Mucosa of gallbladder (tissue), 1 donor: ENCODE measurements at regions not wholly inside any gene's neighbourhood (a gene's known extent, or its start where the extent isn't known, plus 50 kb on each side); places are given as distances from the start of the nearest gene placed in this dataset.
"Not testable (repeated sequence)": the region's sequence is repeated elsewhere in the genome, so short reads cannot be mapped to it uniquely, and the experiment has no call there.

Experiments
- DNase-seq: peaks from one replicate; pipeline ENCODE4 v3.0.0-alpha.2; 2020; ENCODE audit warnings: low spot score
- donor health status: DM: no; HTN: no; CAD: no.

DNA sequence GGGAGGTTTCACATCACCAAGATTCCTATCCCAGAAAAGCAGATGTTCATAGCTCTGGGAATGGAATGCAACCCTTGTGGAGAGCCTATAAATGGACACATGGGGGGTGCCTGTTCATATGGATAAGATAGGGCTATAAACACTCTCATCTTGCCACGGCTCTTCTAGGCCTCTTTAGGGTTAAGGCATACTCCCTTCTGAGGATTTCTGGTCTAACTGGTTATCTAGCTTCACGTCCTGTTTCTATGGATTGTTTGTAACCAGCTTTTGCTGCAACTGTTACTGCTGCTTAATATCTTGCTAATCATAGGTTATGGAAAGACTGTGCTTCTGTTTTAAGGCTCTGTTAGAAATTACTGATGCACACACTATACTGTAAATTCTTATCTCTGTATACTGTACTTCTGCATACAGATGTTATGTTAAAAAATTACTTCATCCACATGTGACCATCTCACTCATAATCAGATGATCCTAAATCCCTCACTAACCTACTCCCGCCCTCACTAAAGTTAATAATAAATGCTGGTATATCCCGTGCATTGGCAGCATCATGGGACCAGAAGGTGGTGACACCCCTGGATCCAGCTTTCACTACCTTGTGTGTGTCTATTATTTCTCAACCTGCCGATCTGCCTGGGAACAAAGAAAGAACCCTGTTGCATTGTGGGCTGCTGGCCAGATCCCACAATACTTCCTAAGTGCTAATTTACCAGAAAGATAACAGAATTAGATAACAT is 68.7 kb downstream of the PRKAB2 start:
- DNase-seq, result not testable (repeated sequence)

- DNase-seq, result no peak
These were observed 73.1 kb downstream of the PRKAB2 start for GRCh38 chr1:147099192-147099591.

DNA sequence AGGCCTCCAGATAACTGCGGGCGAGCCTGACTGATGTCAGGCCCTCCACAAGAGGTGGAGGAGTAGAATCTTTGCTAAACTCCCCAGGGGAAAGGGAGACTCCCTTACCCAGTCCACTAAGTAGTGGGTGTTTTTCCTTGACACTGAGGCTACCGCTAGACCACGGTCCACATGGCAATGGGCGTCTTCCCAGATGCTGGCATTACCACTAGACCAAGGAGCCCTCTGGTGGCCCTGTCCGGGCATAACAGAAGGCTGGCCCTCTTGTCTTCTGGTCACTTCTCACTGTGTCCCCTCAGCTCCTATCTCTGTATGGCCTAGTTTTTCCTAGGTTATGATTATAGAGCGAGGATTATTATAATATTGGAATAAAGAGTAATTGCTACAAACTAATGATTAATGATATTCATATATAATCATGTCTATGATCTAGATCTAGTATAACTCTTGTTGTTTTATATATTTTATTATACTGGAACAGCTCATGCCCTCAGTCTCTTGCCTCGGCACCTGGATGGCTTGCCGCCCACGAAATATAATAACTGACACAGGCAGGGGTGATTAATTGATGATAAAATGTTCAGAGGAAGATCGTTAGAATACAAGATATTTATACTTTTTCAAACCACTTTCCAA is 73.8 kb downstream of the PRKAB2 start:
- peak; percentile 25 for DNase-seq

GRCh38 chr1:147095691-147096090 is 76.6 kb downstream of the PRKAB2 start:
- no peak for DNase-seq

- no peak for DNase-seq
These were observed 80.5 kb downstream of the PRKAB2 start for GRCh38 chr1:147091801-147092200.

DNA sequence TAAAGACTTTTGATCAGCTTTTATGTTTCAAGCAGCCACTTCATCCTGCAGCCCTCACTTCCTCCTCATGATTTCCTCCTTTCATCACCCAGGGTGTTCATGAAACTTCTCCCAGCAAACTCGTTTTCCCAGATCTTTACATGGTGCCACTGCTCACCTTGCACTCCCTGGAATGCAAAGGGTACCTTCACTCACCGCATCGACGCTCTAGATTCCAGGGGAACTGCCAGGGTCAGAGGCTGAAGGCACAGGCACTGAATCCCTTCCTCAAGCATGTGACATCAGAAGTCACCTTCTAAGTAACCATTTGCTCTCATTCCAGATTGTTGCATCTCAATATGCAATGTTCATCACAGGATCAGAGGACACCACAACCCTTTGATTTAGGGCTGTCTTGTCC is 82.8 kb downstream of the PRKAB2 start:
- no peak for DNase-seq

DNA sequence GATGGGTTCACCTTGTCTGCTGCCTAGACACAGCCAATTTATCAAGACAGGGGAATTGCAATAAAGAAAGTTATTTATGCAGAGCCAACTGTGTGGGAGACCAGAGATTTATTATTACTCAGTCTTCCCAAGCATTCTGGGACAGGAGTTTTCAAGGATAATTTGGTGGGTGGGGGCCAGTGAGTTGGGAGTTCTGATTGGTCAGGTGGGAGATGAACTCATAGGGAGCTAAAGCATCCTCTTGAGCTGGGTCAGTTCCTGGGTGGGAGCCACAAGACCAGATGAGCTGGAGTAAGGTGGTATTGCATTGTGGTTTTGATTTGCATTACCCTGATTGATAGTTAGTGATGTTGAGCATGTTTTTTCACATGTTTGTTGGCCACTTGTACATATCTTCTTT is 86.1 kb downstream of the PRKAB2 start:
- DNase-seq, result no peak

DNA sequence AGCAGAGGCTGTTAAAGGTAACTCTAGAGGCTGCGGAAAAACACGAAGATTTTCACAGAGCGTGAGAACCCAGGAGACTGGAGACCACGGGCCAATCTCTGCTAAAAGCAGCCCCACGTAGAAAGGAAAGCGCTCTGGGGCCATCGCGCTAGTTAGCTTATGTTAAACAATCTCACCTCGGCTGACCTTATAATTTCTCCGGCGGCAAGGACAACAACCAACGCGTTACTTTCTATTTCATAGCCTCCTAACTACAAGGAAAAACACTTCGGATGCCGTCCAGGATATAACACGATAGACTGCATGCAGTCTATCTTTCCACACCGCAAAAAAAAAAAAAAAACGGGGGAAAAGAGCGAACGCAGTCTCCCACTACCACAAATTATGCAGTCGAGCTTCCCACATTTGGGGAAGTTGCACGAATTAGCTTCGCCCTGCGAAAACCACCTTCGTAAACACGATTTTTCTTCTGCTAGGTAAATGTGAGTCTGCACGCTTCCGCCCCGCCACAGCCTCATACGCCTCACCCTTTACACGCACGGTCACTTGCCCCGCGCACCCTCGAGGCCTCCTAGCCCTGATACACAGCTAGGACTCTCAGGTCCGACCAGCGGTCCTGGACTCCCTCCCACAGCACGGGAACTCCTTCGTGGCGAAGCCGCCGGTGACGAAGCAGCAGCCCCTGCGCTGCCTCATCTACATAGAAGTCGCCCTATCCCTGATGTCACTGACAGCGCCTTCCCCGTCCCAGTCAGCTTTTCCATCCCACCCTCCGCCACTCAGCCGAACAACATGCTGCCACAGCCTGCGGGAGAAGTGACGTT is 87.8 kb downstream of the PRKAB2 start:
- peak; percentile 43 for DNase-seq

DNA sequence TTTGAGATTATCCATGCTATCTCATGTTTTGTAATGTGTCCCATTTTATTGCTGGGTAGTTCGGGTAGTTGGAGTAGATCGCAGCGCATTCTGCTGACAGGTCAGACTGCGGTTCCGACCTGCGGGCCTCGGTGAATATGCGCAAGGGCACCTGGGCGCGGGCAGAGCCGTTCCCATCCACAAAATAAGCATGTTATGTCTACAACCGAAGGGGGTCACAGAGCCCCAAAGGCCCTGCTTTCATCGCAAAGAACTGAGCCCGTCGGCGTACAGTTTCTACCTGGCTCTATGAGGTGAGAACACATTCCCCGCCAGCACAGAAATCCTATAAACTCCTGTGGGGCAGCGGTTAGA is 88.4 kb downstream of the PRKAB2 start:
- DNase-seq, result no peak

GRCh38 chr1:147080671-147081394 is 91.4 kb downstream of the PRKAB2 start:
- no peak for DNase-seq

GRCh38 chr1:147080006-147080661 is 92.1 kb downstream of the PRKAB2 start:
- DNase-seq, result no peak

GRCh38 chr1:147079400-147080005 is 92.8 kb downstream of the PRKAB2 start:
- DNase-seq, result no peak

- DNase-seq, result no peak
These were observed 93.5 kb downstream of the PRKAB2 start for GRCh38 chr1:147078606-147079399.

DNA sequence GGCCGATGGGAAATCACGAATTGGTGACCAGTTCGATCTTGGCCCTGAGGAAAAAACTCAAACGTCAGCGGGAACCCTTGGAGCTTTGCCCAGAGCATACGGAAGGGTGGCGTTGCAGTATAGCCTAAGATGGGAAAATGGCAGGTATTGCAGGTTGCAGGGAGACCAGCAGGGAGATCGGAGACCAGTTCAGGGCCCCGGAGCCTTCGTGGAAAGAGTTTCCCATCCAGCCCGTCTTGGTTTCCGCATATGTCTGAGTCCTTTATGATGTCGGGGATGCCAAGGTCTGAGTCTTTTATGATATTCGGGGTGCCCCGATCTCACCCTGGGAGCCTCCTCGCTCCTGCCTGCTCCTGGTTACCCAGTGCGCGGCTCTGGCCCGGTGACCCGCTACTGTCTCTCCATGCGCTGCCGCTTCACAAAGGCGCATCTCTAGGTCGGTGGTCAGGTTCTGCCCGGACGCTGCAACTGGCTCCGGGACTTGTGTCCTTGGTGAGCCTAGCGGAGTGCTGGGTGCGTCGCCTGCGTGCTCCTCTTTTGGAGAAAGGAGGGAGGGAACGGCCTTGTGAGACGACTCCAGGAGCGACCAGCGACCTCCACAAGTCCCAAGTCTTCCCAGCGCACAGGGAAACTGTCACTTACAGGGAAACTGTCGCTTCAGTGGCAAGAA is 94.2 kb downstream of the PRKAB2 start:
- no peak for DNase-seq

- DNase-seq, result no peak
These were observed 94.7 kb downstream of the PRKAB2 start for GRCh38 chr1:147077523-147077922.

- no peak for DNase-seq
These were observed 95.2 kb downstream of the PRKAB2 start for GRCh38 chr1:147077081-147077480.

DNA sequence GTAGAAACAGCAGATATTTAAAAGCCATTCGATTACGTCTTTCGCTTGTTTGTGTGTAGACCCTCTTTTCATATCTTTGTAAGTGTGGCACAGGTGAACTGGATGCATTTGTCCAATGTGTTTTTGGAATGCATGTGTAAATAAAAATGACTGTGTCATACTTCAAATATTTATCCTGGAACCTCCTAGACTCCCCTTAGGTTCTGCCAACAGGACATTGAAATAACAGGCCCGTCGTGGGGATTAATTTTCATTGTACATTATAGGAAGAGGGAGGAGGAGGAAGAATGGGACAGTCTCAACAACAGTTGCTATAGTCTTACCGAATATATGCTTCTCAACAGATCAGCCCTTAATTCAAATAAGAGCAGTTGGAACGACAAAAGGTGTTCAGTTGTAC is 95.8 kb downstream of the PRKAB2 start:
- DNase-seq, result no peak

DNA sequence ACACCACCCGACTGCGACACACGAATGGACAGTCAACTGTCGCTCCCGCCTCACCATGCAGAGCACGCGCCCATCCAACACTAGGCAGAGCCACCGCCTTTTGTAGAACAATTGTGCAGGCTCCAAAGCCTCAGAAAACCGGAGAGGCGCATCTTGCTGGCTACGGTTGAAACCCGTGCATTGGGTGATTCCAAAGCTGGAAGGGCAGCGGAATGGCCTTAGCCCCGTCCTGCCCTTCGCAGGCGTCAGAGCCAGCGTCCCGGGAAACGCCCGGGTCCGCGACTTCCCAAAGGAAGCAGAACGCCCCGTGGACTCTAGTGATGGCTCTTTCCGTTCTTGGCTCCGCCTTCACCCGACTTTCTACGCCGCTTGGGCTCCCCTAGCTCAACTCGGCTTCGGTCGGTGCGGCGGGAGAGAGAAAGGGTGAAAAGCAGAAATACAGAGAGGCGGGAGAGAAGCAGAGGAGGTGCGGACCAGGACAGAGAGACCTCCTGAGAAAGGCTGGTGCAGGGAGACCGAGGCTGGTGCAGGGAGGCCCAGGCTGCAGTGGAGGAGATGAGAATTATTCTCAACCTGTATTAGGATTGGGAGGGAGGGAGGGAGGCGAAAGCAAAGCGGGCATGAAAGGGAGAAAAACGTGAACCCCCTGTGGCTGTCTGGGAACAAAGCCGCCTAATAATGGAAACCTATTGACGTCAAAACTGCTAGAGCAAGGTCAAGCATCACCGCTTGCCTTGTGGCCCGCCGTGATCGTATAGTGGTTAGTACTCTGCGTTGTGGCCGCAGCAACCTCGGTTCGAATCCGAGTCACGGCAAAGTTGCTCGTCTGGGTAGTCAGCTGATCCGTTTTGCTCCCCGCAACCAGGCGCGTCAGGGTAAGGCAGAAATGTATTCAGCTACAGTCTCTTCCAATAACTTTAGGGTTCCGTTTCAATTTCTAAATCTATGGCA is 99.5 kb downstream of the PRKAB2 start:
- DNase-seq, result no peak

DNA sequence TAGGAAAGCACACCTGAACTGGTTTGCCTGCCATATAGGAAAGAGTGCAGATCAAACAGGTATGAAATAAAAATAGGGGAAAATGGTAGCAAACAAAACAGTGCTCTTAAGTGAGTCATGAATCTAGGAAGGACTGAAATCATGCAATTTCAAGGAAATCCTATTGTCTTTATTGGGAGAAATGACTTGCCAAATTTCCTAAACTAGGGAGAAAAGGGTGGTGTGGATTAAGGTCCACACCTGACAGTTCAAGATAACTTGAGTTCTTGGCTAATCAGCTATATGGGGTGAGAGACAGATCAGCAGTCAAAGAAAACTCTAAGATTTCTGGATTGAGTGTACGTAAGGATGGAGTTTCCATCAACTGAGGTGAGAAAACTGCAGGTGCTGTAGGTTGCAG is 101.1 kb downstream of the PRKAB2 start:
- DNase-seq, result no peak
